NB4 (cell line): ENCODE measurements at regions not wholly inside any gene's neighbourhood (a gene's known extent, or its start where the extent isn't known, plus 50 kb on each side); places are given as distances from the start of the nearest gene placed in this dataset.
"Not testable (repeated sequence)": the region's sequence is repeated elsewhere in the genome, so short reads cannot be mapped to it uniquely, and the experiment has no call there.

ENCODE experiments used
- DNase-seq: peaks from one replicate; pipeline ENCODE4 v3.0.0; 2010; ENCODE audit warnings: low read depth
- H3K4me3 ChIP-seq: one replicate; pipeline ENCODE4 v1.5.1; 2011; ENCODE audit warnings: mild to moderate bottlenecking, low read depth, low read length, moderate library complexity
- MYC ChIP-seq: IDR thresholded peaks from 2 replicates; pipeline ENCODE4 v1.6.1; 2011; ENCODE audit warnings: low read depth, low read length
- POLR2A ChIP-seq: IDR thresholded peaks from 2 replicates; pipeline ENCODE4 v1.6.1; 2011; ENCODE audit warnings: mild to moderate bottlenecking; ENCODE audit not compliant: insufficient read length; ENCODE audit errors: extremely low read depth
- TF ChIP-seq, protein P1 (sequence below): IDR thresholded peaks from one replicate; pipeline ENCODE4 v1.5.1; 2012; ENCODE audit warnings: low read depth, low read length
- TF ChIP-seq, protein P2 (sequence below): IDR thresholded peaks from 2 replicates; pipeline ENCODE4 v1.6.1; 2011; ENCODE audit warnings: low read depth, low read length

DNA sequence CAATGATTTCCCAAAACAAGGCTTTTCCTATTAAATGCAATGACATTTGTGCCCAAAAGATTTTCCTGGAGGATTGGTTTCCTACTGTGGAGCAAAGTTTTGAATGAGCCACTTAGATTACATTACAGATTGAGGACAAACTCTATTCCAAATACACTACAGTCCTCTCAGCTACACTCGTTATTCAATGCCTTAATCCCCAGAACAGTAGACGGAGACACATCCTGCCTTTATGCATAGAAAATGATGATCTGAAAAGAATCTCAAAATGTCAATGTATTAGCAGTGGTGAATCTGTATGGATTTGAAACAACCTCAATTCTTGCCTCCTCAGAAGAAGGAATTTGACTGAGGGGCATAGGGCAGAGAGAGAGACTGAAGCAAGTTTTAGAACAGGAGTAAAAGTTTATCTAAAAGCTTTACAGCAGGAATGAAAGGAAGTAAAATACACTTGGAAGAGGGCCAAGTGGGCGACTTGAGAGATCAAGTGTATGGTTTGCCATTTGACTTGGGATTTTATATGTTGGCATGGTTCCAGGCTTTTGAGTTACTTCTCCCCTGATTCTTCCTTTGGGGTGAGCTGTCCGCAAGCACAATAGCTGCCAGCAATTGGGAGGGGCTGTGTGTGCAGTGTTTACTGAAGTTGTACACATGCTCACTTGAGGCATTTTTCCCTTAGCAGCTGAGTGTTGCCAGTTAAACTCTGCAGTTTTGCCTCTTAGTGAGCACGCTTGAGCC is 891.9 kb upstream of the MBL2 start:
- no peak overlapping the region for H3K4me3 ChIP-seq
- no peak for DNase-seq
- TF ChIP-seq POLR2A, result no peak
- TF ChIP-seq, protein P1, sequence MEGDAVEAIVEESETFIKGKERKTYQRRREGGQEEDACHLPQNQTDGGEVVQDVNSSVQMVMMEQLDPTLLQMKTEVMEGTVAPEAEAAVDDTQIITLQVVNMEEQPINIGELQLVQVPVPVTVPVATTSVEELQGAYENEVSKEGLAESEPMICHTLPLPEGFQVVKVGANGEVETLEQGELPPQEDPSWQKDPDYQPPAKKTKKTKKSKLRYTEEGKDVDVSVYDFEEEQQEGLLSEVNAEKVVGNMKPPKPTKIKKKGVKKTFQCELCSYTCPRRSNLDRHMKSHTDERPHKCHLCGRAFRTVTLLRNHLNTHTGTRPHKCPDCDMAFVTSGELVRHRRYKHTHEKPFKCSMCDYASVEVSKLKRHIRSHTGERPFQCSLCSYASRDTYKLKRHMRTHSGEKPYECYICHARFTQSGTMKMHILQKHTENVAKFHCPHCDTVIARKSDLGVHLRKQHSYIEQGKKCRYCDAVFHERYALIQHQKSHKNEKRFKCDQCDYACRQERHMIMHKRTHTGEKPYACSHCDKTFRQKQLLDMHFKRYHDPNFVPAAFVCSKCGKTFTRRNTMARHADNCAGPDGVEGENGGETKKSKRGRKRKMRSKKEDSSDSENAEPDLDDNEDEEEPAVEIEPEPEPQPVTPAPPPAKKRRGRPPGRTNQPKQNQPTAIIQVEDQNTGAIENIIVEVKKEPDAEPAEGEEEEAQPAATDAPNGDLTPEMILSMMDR, result no peak
- no peak for TF ChIP-seq MYC
- TF ChIP-seq, protein P2, sequence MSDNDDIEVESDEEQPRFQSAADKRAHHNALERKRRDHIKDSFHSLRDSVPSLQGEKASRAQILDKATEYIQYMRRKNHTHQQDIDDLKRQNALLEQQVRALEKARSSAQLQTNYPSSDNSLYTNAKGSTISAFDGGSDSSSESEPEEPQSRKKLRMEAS, result no peak

DNA sequence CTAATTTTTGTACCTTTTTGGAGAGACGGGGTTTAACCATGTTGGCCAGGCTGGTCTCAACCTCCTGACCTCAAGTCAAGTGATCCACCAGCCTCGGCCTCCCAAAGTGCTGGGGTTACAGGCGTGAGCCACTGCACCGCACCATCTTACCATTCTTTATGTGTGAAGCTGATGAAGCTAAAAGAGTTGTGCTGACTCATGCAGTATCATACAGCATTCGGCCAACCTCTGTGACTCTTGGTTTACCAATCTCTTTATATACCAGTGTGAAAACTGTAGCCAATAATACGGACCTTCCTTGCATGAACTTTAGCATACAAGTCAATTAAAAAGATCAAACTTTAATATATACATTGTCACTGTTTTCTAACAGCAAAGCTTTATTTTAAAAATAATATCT is 878.2 kb upstream of the MBL2 start:
- no peak overlapping the region for H3K4me3 ChIP-seq
- TF ChIP-seq POLR2A, result no peak
- TF ChIP-seq, protein P2, result no peak
- TF ChIP-seq, protein P1, result no peak
- TF ChIP-seq MYC, result no peak
- DNase-seq, result no peak

DNA sequence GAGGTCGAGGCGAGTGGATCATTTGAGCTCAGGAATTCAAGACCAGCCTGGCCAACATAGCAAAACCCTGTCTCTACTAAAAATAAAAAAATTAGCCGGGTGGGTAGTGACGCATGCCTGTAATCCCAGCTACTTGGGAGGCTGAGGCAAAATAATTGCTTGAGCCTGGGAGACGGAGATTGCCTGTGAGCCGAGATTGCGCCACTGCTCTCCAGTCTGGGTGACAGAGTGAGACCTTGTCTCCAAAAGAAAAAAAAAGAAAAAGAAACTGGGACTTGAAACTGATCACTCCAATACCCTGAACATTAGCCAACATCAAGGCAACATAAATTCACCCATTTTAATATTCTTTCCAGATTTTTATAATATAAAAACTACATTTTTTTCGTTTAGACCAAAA is 874.6 kb upstream of the MBL2 start:
- DNase-seq, result not testable (repeated sequence)

DNA sequence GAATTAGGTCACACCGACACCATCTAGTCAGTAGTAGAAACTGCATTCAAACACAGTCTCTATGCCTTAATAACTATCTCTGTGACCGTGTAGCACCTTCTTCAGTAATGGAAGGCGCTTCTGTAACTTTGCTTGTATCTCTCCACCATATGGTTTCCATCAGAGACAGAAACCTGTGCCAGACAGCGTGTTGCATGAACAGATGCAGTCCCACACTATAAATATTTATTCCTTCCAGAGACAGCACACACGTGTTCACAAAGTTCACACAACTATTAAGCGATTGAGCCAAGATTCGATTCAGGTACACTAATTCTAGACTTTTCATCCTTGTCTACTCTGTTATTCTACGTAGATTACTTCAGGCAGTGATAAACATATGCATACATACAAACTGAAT is 873.9 kb upstream of the MBL2 start:
- no peak overlapping the region for H3K4me3 ChIP-seq
- no peak for DNase-seq
- TF ChIP-seq, protein P2, result no peak
- no peak for TF ChIP-seq POLR2A
- TF ChIP-seq, protein P1, result no peak
- TF ChIP-seq MYC, result no peak

More for the DNA sequence above, 874.6 kb upstream of the MBL2 start:
- not testable (repeated sequence) for H3K4me3 ChIP-seq

DNA sequence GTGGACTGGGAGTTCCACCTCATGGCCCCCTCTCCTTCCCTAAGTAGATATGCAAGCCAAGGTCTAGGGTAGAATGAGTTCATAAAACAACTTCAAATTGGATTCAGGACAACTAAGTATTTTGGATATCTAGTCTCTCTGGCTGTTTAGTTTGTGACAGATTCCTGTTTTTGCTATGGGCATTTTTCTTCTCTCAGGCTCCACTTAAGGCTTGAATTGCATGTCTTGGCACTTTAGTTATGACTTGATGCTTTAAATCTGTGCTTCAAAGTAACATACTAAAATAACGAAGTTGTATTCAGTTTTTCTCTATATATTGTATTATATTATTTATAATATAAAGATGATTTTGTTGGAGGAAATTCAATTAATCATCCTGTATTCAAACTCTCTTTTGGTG is 873.4 kb upstream of the MBL2 start:
- no peak overlapping the region for H3K4me3 ChIP-seq
- TF ChIP-seq, protein P2, result no peak
- TF ChIP-seq MYC, result no peak
- TF ChIP-seq, protein P1, result no peak
- no peak for TF ChIP-seq POLR2A
- DNase-seq, result no peak

DNA sequence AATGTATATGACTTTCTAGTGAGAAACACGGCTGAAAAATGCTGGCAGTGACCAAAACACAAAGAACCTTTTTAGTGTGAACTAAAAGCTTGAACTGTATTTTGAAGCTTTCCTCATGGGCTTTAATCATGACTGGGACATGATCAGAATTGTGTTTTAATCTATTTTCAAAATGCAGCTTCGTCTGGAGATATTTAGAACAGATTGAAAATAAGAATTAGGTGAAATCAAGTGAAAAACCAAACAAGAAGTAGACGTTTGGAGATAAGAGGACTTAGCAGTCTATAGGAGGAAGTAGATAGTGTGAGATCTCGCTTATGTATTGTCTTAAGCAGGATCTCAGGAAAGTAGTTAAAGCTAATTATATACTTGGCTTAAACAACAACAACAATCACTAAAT is 865.4 kb upstream of the MBL2 start:
- no peak for TF ChIP-seq POLR2A
- TF ChIP-seq, protein P1, result no peak
- DNase-seq, result no peak
- H3K4me3 ChIP-seq, result no peak overlapping the region
